NB4 (cell line): ENCODE measurements at regions not wholly inside any gene's neighbourhood (a gene's known extent, or its start where the extent isn't known, plus 50 kb on each side); places are given as distances from the start of the nearest gene placed in this dataset.

Source experiments
- CTCF ChIP-seq: IDR thresholded peaks from one replicate; pipeline ENCODE4 v1.5.1; 2012; ENCODE audit warnings: low read depth, low read length
- MAX ChIP-seq: IDR thresholded peaks from 2 replicates; pipeline ENCODE4 v1.6.1; 2011; ENCODE audit warnings: low read depth, low read length
- MYC ChIP-seq: IDR thresholded peaks from 2 replicates; pipeline ENCODE4 v1.6.1; 2011; ENCODE audit warnings: low read depth, low read length
- POLR2A ChIP-seq: IDR thresholded peaks from 2 replicates; pipeline ENCODE4 v1.6.1; 2011; ENCODE audit warnings: mild to moderate bottlenecking; ENCODE audit not compliant: insufficient read length; ENCODE audit errors: extremely low read depth

GRCh38 chr12:111084605-111085004 lies 164.2 kb upstream of the MYL2 start:
- TF ChIP-seq CTCF = no peak
- TF ChIP-seq POLR2A = no peak
- TF ChIP-seq MAX = no peak
- TF ChIP-seq MYC = no peak
